Brain microvascular endothelial cell (primary cell): ENCODE measurements at regions not wholly inside any gene's neighbourhood (a gene's known extent, or its start where the extent isn't known, plus 50 kb on each side); places are given as distances from the start of the nearest gene placed in this dataset.
"Not testable (repeated sequence)": the region's sequence is repeated elsewhere in the genome, so short reads cannot be mapped to it uniquely, and the experiment has no call there.

Experiments
- DNase-seq: peaks from one replicate; pipeline ENCODE4 v3.0.0-alpha.2; 2020
- H3K27ac ChIP-seq: fragments of 250-450 bp; sonication (Bioruptor Pico); 2 replicates; pipeline ENCODE4 v1.5.1; 2020; ENCODE audit warnings: mild to moderate bottlenecking, moderate library complexity
- H3K27me3 ChIP-seq: fragments of 250-450 bp; sonication (Bioruptor Pico); replicated peaks from 2 replicates; pipeline ENCODE4 v1.5.1; 2020; ENCODE audit warnings: mild to moderate bottlenecking
- H3K36me3 ChIP-seq: fragments of 250-450 bp; sonication (Bioruptor Pico); replicated peaks from 2 replicates; pipeline ENCODE4 v1.5.1; 2020; ENCODE audit warnings: mild to moderate bottlenecking
- H3K4me3 ChIP-seq: 2 replicates; pipeline ENCODE4 v1.5.1; 2011; ENCODE audit warnings: low read depth, mild to moderate bottlenecking, control low read depth, low read length, moderate library complexity
- in situ Hi-C: cut with HindIII; loops from 2 replicates; pipeline ENCODE4 v1.10.0; 2017; ENCODE audit warnings: low sequenced_read_pairs, low pct_ligation_motif_present
- TF ChIP-seq, protein P1 (sequence below): IDR thresholded peaks from 2 replicates; pipeline ENCODE4 v1.5.1; 2011; ENCODE audit warnings: low read depth, mild to moderate bottlenecking, moderate library complexity, low read length, control low read depth, inconsistent platforms; ENCODE audit errors: missing control alignments

DNA sequence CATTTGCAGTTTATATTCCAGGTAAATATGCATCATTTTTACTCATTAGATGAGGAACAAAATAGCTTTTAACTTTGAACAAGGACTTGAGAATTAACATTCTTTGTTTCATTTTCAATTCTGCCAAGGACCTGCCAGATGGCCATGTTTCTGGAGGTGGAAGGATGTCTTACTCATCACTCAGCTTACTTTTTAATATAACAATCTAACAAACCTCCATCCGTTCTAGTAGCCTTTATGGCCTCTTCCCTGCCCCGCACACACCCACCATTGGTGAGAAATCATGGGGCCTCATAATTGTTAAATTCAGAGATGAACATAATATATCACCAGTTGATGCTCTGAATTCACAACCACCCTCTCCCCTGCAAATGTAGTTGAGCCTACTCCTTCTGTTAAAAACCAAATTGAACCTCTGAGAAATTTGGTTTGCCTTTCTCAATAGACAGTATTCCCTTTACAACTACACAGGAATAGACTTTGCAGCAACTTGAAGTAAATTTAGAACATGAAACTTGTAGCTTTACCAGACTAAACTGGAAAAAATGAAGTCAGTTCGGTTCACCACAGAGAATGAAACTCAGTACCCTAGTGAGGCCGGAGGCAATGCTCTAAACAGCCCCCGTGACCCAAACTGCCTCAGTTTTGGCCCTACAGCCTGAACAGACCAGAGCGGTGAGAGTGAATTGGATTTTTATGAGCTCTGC lies 50.1 kb upstream of the ACSL4 start:
- Histone ChIP-seq H3K4me3 (no peak overlapping the region), H3K27ac (no peak overlapping the region), H3K27me3 (no peaks in the 10 kb centered on the region), H3K36me3 (no peaks in the 10 kb centered on the region)
- TF ChIP-seq, protein P1, sequence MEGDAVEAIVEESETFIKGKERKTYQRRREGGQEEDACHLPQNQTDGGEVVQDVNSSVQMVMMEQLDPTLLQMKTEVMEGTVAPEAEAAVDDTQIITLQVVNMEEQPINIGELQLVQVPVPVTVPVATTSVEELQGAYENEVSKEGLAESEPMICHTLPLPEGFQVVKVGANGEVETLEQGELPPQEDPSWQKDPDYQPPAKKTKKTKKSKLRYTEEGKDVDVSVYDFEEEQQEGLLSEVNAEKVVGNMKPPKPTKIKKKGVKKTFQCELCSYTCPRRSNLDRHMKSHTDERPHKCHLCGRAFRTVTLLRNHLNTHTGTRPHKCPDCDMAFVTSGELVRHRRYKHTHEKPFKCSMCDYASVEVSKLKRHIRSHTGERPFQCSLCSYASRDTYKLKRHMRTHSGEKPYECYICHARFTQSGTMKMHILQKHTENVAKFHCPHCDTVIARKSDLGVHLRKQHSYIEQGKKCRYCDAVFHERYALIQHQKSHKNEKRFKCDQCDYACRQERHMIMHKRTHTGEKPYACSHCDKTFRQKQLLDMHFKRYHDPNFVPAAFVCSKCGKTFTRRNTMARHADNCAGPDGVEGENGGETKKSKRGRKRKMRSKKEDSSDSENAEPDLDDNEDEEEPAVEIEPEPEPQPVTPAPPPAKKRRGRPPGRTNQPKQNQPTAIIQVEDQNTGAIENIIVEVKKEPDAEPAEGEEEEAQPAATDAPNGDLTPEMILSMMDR: no peak
- in situ Hi-C loops: no loop called here
- no peak for DNase-seq

DNA sequence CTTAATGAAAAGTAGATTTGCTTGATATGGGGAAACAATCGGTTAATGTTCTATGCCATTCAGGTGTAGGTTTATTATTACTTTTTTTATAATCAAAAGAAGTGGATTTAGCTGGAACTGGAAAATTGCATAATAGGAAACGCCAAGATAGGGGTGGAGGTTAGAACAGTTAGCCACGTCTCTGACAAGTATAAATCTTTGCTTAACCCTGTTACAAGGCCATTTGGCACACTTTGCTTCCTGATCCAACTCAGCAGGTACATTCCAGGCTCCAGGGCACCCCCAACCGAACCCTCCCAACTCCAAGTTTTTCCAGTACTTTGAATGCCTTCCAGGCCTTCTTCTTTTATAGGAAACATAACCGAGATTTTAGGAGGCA lies 50.6 kb upstream of the ACSL4 start:
- H3K27ac ChIP-seq: no peak overlapping the region
- in situ Hi-C loops: no loop called here
- no peak overlapping the region for H3K4me3 ChIP-seq
- TF ChIP-seq, protein P1: no peak
- H3K27me3 ChIP-seq: no peaks in the 10 kb centered on the region
- no peaks in the 10 kb centered on the region for H3K36me3 ChIP-seq
- DNase-seq: no peak

DNA sequence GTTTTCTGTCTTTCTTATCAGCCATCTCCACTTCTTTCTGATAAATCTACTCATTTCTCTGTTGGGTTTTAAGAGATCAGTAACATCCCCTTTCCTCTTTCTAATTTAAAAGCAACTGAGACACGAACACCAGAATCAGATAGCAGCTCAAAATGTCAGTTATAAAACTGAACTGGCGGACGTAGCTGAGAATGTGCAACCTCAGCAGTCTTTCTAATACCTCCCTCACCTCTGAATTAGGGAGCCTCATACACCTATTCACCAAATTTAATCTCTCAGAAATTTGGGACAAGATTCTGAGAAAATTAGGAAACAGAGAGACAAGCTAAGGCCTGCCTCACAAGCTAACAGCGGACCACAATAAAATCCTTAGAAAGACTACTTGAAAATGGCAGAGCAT lies 52.0 kb upstream of the ACSL4 start:
- Histone ChIP-seq H3K27ac (no peak overlapping the region), H3K4me3 (no peak overlapping the region), H3K36me3 (no peaks in the 10 kb centered on the region), H3K27me3 (no peaks in the 10 kb centered on the region)
- no peak for DNase-seq
- in situ Hi-C loops: no loop called here
- TF ChIP-seq, protein P1: no peak

DNA sequence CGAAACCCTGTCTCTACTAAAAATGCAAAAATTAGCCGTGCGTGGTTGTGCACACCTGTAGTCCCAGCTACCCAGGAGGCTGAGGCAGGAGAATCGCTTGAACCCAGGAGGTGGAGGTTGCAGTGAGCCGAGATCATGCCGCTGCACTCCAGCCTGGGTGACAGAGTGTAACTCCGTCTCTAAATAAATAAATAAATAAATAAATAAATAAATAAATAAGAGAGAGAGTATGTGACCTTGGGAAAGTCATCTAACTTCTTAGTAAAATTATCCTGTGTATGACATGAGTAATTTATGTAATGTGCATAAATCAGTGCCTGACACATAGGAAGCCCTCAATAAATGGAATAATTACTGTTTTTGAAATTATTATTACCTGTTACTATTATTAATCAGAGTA lies 57.5 kb upstream of the ACSL4 start:
- in situ Hi-C loops, H3K27ac ChIP-seq, H3K4me3 ChIP-seq, H3K27me3 ChIP-seq, DNase-seq, H3K36me3 ChIP-seq: not testable (repeated sequence)

DNA sequence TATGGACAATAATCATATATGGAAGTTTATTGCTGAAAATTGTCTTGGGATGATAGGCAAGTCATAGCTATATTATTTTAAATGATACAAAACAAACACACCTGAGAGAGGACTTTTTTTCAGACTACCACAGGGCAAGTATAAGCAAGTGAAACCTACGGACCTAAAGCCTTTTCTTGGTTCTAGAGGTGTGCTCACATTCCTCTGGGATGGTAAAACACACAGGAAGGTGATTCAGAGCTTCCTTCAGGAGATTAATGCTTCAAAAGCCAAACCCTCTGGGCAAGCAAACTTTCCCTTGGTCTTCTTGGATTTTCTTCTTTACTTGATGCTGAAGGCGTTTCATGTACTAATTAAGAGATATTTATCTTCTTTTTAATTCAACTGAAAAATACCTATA lies 60.1 kb upstream of the ACSL4 start:
- Histone ChIP-seq H3K36me3 (no peaks in the 10 kb centered on the region), H3K27me3 (no peaks in the 10 kb centered on the region), H3K27ac (no peak overlapping the region), H3K4me3 (no peak overlapping the region)
- in situ Hi-C loops: no loop called here
- no peak for DNase-seq
- TF ChIP-seq, protein P1: no peak

DNA sequence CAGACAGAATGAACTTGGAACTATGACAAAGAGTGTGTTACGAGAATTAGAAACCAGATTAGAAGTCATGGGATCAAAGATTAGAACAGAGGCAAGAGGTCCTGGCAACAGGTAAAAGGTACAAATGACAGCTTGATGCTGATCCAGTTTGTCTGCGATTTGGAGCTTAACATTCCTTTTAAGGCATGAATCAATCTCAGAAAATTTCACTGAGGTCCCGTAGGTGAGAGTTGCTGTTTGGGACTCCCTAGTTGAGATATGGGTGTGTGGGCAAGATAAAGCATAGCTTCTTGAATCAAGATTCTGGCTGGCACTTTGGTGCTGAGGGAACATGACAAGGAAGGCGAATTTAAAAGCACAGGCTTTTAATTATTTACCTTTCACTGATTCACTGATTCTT lies 62.6 kb upstream of the ACSL4 start:
- no peak for DNase-seq
- H3K36me3 ChIP-seq: no peaks in the 10 kb centered on the region
- no peaks in the 10 kb centered on the region for H3K27me3 ChIP-seq
- H3K27ac ChIP-seq: no peak overlapping the region
- no peak overlapping the region for H3K4me3 ChIP-seq
- in situ Hi-C loops: no loop called here
- TF ChIP-seq, protein P1: no peak
